HuH-7.5 (cell line): ENCODE measurements at regions not wholly inside any gene's neighbourhood (a gene's known extent, or its start where the extent isn't known, plus 50 kb on each side); places are given as distances from the start of the nearest gene placed in this dataset.

ENCODE experiments used
- DNase-seq: peaks from one replicate; pipeline ENCODE4 v3.0.0; 2011; ENCODE audit warnings: low spot score

DNA sequence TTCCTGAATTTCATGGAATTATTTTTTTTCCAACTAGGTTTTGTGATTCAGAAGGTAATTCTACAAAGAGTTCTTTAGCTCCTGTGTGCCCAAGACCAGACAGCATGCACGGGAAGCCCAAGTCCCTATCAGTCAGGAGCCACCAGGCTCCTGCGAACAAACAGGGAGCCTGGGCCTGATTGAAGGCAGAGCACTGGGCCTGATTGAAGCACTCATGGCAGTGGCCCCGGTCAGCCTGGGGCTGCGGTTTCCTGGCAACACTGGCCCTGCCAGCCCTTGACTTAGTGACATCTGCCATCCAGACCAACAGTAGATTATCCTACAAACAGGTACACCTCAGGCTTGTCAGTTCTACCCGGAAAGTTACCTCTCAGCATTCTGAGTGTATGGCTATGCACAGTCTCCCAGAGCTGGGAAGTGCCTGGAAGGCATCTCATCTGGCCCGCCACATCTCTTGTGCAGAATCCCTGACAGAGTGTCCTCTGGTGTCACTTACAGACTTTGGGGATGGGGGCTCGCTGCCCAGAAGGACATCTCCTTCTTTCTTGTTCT is 133.8 kb downstream of the VEGFA start:
- DNase-seq, result no peak

DNA sequence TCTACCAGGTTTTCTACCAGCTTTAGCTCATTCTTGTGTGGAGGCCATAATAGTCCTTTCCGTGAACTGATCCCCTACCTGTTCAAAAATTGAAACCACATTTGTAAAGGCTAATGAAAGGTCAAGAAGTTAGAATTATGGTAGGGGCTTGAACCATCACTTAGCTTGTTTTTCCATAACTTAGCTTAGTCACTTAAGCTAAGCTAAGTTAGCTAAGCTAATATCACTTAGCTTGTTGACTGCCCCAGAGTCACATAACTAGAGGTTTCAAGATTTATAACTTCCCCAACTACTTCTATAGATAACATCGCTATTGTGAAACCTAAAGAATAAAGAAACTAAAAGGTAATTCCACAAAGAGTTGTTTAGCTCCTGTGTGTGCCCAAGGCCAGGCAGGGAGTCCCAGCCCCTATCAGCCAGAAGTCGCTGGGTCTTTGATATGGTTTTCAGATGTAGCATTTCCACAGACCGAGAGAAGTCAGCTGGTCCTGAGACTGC is 131.8 kb downstream of the VEGFA start:
- no peak for DNase-seq

DNA sequence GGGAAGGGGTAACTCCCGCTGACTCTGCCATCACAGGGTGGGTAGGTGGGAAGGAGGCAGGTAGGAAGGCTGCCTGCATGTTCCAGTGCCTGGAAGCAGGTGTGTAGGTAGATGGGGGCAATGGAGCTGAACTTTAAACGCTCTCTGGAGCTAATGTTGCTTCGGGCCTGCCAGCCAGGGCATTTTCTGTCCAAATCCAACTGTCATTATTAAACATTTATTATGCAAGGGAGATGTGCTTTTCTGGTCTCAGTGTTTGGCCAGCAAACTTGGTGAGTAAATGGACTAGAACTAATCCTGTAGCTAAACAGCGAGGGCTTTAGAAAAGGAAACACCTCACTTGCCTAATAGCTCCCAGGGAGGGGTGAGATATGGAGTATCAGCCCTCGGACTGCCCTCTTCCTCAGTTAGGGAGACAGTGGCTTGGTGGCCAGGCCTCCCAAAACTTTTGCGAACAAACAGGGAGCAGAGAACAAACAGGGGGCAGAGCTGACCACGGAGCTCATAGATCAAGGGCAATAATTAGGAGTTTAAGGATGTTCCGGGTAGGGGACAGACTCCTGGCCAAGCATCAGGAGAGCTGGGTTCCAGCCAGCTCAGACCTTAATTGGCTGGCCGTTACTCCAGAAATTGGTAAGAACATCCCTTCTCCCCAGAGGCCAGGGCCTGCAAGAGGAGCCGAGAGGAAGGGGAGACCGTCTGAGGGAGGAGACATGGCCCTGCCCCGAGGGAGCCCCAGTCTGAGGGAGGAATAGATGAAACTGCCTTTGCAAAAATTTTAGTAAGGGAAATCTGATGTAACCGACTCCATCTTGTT is 131.1 kb downstream of the VEGFA start:
- DNase-seq, result no peak

DNA sequence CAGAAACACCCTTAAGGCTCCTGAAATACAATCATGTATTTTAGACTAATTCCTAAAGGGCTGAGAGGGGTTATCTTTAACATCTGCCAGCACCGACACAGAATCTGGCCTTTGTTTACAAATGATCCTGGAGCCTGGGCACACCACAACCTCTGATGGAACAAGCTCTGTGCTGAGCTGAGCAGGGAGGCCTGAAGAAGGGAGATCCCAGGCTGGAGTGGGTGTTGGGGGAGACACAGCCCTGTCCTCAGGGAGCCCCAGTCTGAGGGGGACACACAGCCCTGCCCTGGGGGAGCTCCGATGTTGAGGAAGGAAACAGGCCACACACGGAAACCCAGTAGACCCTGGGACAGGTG is 130.5 kb downstream of the VEGFA start:
- no peak for DNase-seq

DNA sequence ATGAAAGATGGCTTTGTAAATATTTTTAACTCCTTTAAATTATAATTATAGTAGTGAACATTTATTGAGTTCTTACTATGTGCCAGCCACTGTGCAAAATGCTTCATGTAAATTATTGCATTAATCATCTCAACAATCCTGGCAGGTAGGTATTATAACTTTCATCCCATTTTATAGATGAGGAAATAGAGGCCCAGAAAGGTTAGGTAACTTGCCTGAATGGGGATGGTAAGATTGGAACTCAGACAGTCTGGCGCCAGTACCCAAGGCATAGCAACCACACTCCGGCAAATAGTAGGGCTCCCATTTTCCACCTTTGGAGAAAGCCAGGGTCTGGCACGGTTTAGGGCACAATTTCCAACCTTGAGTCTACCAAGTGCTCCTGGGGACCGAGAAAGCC is 129.8 kb downstream of the VEGFA start:
- no peak for DNase-seq

DNA sequence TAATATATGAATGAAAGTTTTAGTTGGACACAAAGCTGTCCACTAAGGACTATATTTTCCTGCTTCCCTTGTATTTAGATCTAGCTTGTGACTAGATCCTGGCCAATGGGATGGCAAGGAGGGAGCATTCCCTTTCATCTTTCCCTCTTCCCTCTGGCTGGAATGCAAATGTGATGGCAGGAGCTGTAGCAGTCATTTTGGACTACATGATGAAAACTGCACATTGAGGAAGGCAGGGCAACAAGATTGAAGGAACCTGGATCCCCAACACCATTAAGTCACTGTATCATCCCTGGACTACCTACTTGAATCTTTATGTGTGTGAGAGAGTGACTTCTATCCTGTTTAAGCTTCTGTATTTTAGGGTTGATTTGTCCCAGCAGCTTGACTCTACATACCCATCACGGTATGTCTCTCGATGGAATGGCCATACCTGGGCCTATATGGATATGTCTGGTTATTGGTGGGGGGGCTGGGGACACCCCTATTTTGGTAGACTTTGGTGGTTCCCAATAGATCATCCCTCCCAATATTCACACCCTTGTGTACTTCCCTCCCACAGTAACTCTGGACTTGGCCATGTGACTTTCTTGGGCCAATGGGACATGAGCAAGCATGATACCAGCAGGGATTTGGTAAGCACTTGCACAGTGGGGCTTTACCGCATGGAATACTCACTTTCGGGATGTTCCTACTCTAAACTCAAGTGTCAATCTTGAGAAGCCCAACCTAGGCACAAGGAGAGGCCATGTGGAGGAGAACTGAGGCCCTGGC is 128.5 kb downstream of the VEGFA start:
- no peak for DNase-seq

DNA sequence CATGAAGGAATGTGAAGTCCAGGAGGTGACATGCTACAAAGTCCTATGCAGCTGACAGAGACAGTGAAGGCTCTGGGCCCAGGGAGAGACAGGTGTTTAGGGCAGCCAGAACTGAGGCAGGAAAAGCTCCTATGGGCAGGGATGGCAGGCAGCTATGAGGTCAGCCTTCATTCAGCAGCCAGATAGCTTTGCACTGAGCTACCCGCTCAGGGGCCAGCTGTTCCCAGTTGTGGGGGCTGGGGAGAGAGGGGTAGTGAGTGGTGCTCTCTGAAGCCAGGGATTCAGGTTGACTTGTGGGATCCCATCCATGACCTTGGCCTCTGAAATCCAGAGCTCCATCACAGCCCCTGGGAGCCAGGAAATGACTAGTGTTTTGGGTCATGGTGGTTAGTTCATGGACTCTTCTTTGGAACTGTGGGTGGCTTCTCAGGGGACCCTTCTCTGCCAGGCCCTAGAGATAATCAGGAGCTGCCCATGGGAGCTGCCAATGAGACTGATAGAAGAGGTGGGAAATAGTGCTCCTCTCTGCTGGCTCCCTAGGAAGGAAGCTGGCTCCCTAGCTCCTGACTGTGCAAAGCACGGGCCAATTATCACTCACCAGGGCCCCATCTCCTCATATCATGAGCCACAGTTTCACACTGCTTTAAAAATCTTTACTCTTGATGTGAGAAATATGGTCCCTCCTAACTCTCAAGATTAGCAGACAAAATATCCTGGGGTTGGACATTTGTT is 127.7 kb downstream of the VEGFA start:
- no peak for DNase-seq

DNA sequence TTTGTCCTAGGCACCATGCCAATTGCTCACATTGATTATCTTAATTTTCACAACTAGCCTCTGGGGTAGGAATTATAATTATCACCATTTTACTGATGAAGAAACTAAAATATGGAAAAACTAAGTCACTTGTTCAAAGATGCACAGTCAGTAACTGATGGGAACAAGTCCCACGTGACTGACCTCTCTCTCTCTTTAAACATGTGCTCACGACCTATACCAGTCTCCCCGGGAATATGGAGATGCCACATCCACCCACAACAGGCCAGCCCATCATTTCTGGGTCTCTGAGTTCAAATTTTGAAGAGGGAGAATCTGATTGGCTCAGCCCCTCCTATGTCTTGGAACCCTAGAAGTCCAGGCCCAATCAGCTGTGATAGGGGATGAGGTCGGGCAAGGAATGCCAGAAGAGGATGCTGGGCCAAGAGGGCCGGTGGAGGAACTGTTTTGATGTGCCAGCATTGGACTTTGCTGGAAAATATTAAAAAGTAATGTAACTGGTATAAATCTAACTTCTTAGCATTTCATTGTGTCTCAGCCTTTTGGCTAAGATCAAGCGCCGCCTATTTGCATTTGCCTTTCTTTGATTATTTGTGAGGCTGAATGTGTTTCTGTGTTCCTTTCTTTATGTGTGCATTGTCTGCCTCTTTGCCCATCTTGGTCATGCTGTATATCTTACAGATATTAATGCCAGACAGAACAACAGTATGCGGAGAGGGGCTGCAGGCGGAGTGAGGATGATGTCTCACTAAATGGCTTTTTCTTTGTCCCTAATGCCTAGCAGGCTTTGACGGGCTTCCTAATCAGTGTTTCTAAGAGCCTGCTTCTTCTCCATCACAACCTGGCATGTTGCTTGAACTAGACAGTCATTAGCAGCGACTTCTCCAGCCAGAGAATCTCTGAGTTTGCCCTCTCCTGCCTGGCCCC is 126.6 kb downstream of the VEGFA start:
- no peak for DNase-seq

DNA sequence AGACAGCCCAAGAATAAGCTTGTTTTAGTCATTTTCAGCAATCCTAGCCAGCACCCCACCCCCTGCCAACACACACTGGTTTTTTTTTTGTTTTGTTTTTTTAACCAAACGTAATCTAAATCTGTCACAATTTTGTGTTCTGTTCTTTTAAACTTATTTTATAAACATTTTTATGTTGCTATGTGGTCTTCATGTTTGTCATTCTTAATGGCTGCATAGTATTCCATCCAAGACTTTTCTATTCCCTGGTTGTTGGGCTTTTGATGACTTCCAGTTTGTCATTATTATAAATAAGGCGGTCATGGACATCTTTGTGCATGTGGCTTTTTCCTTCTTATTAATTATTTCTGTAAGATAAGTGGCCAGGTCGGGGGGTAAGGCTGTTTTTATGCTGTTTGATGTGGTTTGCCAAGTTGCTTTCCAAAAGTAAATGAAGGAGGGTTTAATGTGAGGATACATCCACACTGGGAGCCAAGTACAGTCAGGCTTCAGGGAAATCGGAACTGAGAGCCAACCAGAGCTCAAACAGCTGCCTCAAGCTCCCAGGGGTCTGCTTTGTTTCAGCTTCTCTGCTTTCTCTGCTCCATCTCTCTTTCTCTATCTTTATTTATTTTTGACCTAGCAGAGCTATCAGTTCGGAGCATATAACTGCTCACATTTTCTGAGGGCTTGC is 125.8 kb downstream of the VEGFA start:
- no peak for DNase-seq

DNA sequence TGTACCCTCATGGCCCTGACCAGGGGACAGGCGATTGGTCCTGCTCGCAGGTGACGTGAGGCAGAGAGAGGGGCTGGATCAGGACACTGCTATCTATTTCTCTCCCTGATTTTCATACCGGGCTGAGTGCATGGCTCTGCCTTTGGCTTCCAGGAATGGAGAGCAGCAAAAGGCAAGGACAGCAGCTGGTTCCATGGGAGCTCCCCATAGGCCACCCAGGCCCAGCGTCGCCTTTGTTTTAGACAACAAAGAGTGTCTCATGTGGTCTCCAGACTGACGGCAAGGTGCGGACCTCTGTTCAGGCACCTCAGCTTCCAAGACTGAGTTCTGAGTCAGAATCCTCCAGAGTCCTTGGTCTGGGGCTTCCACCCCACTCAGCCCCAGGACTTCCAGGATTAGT is 123.1 kb downstream of the VEGFA start:
- no peak for DNase-seq

DNA sequence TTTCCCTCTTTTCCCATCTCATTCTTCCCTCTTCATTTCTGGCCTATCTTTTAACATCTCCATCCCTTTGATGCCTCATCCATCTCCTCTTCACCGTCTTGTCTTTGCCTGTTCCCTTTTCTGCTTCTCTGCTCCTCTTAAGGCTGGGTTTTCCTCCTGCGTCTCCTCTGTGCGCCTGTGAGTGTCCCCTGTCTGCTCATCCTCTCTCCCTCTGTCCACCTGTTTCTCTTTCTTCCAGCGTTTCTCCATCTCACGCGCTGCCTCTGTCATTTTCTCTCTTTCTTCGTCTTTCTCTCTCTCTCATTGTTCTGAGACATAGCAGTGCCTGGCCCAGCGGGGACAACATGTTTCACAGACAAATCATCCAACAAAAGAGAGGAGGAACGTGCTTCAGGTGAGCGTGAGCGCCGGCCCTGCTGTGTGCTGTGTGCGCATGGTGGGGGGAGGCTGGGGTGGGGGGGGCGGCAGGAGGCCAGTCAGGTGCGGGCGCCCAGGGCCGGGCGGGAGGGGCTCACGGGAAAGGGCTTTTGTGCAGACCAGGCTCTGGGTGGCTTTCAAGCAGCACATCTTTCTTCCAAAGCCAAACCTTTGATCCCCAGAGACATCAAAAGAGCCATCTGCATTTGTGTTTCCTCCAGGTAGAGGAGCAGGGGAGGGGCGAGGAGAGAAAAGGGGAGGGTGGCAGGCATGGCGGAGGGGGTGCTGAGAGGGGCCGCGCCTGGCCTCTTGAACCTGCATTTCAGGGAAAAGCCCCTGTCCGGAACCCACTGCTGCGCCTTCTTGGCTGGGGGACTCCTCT is 121.3 kb downstream of the VEGFA start:
- DNase-seq, result no peak

DNA sequence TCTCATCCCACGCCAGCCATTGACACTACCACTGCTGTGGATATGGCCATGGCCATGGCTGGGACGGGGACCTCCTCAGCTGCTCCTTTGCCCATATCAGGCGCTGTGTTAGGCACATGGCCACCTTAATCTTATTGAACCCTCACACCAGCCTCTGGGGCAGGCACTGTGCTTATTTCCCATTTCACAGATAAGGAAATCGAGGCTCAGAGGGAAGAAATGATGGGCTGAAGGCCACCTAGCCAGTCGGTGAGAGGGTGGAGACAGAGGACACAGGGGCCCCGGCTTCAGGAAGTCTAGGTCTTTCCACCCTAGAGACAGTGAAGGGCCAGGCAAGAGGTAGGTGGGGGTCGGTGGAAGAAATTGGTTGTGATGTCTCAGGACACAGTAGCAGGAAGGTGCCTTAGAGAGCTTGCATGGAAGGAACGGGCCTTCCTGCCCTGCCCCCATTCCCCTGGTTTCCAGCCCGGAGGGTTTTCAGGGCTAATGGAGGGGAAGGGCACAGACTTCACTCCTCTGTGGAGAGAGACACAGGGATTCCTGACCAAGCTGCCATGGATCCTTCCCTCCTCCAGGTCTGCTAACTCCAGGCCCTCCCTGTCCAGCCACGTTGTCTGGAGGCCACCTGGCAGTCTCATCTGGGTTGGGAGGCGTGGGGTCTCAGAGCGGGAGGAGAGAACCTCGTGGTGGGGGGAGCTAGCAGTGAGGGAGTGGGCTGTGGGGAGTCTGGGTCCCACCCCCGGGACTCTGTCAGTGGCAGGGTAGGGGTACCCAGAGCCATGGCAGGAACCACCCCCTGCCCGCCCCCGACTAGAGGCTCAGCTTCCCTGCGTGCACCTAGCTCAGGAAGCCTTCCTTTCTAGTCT is 120.4 kb downstream of the VEGFA start:
- DNase-seq, result no peak

DNA sequence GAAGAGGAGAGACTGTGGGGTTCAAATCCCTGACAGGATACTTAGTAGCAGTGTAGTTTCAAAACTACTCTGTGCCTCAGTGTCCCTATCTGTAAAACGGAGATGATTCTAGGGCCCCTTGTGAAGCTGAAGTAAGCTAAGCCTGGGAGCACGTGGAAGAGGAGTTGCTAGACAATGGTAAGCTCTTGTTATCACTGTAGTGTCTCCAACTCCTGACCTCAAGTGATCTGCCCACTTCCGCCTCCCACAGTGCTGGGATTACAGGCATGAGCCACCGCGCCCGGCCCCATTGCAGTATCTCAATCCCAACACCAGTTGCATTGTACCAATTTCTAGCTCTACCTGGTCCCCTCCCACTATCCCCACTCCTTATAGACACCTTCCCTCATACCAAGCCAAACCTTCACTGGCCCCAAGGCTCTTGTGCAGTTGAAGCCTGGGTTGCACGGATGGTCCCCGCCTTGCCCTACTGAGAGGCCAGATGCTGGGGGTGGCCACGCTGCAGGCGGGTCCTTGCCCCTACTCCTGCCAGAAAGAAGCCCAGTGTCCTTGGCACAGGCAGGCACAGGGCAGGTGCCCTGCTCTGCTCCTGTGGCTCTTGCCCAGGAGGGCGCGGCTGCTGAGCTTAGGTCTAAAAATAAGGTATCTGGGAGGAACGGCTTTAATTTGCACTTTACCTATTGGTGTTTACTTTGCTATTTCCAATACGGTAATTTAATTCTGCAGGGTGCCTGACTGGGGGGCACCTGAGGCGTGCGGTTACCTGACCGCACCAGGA is 118.1 kb downstream of the VEGFA start:
- DNase-seq, result no peak

DNA sequence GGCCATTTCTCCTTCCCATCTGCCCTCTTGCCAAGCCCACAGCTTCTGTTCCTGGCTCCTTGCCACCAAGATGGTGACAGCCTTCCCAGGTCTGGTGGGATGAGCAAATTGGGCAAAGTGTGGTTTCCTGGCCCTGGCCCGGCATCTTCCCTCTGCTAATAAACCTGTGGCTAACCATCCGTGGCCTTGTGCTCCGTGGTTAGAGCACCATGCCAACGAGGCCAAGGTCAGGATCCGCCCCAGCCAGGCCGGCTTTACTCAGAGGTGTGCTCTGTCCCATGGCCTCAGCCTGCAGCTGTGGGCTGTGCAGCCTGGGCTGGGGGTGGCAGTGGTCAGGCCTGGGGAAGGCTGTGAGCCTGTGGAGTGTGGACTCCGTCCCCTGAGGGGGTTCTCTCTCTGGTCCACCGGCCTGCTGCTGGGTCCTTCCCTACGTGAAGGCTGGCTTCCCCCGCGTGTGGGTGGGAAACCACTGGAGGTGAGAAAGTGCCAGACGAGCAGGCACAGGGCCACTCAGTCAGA is 117.4 kb downstream of the VEGFA start:
- DNase-seq, result no peak

DNA sequence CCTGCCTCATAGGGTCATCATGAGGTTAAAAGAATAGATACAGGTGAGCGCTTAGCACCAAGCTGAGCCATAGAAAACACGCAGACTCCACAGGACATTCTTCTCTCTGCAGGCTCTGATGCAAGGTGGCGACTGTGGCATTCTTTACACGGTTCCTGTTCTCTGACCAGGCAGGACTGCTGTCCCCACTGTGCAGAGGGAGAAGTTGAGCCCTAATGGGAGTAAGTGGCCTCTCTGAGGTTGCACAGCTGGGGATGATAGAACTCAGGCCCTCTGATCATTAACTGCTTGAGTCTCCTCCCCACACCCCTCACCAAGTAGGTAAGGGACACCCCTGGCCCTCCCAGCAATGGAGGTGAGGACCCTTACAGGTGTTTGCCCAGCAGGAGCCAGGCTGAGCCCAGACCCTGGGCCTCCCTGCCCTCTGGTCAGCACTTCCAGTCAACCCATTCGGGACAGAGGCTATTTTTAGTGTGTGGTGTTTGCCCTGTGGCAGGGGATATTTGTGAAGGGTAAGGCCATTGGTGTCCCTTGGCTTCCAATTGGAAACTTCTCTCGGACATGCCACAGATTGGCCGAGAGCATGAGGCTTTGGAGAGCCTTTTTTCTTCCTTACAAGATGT is 116.8 kb downstream of the VEGFA start:
- no peak for DNase-seq

DNA sequence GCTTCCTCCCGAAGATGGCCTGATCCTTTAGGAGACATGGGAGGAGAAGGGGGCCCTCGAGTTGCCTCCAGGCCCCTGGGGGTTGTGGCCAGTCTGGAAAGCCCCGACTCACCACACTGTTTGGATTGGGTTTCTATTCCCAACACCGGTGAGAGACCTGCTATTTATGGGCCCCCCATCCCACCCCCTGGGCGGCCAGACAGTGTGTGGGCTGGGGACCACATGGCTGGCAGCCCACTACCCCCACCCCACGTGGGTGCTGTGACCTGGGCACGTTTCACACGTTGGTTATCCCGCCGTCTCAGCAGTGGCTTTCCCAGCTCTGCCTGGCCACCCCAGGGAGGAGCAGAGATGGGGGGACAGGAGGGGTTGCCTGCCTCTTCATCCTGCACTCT is 116.1 kb downstream of the VEGFA start:
- DNase-seq, result no peak

DNA sequence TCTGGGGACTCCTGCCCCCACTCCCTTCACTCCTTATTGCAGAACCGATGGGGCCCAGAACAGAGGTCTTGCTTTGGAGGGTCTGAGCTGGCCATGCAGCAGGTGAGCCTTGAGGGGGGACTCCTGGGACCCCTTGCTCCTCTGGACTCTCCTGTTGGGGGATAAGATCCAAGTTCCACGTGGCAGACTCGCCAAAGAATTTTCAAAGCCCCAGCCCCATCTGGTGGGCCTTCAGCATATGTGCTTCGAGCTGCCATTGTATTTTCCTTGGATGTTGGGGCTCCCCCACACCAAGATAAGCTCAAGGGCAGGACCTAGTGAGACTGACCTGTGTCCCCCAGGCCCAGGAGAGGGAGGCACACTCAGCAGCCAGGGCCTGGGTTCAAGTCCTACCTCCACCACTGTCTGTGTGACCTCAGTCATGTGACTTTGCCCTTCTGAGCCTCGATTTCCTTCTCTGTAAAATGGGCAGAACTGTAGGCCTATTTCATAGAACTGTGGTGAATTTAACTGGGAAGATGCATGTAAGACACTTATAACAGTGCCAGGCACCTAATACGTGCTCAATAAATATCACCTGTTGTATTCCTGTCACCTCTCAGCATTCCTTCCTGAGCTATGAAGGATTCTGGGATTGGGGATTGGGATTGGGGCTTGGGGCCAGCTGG is 115.5 kb downstream of the VEGFA start:
- no peak for DNase-seq
